GM06990 (cell line): ENCODE measurements at regions not wholly inside any gene's neighbourhood (a gene's known extent, or its start where the extent isn't known, plus 50 kb on each side); places are given as distances from the start of the nearest gene placed in this dataset.

Experiments used
- DNase-seq: peaks from one replicate; pipeline ENCODE4 v3.0.0-alpha.2; 2011; ENCODE audit not compliant: insufficient read length; ENCODE audit errors: extremely low read depth
- H3K27me3 ChIP-seq: replicated peaks from 2 replicates; pipeline ENCODE4 v1.6.0; 2011; ENCODE audit warnings: low read length; ENCODE audit not compliant: control insufficient read depth, insufficient read depth
- H3K36me3 ChIP-seq: 2 replicates; pipeline ENCODE4 v1.5.1; 2011; ENCODE audit warnings: low read length; ENCODE audit not compliant: control insufficient read depth, insufficient read depth
- H3K4me3 ChIP-seq: replicated peaks from 2 replicates; pipeline ENCODE4 v1.5.1; 2011; ENCODE audit warnings: low read depth, mild to moderate bottlenecking, control low read depth, low read length
- TF ChIP-seq, protein P1 (sequence below): IDR thresholded peaks from 2 replicates; pipeline ENCODE4 v1.5.1; 2011; ENCODE audit warnings: low read length, control low read depth, mild to moderate bottlenecking, inconsistent platforms; ENCODE audit not compliant: insufficient read depth, poor library complexity, severe bottlenecking

DNA sequence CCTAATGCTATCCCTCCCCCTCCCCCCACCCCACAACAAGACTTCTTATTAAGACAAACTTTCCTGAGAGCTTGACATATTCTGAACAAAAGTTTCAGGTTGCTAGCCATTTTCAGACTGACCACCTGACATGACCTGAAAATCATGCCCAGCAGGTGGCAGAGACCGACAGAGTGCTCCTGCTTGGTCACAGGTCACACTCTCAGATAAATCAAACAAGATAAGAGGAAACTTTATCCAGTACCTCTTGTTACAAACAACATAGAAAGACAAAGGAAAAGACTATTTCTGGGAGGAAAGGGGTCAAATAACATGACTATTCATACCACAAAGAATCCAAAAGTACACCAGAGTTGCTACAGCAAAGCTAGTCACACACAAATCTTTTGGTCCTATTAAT, 107.4 kb downstream of the TMEM200C start:
- no peak overlapping the region for H3K4me3 ChIP-seq
- TF ChIP-seq, protein P1, sequence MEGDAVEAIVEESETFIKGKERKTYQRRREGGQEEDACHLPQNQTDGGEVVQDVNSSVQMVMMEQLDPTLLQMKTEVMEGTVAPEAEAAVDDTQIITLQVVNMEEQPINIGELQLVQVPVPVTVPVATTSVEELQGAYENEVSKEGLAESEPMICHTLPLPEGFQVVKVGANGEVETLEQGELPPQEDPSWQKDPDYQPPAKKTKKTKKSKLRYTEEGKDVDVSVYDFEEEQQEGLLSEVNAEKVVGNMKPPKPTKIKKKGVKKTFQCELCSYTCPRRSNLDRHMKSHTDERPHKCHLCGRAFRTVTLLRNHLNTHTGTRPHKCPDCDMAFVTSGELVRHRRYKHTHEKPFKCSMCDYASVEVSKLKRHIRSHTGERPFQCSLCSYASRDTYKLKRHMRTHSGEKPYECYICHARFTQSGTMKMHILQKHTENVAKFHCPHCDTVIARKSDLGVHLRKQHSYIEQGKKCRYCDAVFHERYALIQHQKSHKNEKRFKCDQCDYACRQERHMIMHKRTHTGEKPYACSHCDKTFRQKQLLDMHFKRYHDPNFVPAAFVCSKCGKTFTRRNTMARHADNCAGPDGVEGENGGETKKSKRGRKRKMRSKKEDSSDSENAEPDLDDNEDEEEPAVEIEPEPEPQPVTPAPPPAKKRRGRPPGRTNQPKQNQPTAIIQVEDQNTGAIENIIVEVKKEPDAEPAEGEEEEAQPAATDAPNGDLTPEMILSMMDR, result no peak
- H3K27me3 ChIP-seq, result no peaks in the 10 kb centered on the region
- DNase-seq, result no peak
- H3K36me3 ChIP-seq, result no peaks in the 10 kb centered on the region

DNA sequence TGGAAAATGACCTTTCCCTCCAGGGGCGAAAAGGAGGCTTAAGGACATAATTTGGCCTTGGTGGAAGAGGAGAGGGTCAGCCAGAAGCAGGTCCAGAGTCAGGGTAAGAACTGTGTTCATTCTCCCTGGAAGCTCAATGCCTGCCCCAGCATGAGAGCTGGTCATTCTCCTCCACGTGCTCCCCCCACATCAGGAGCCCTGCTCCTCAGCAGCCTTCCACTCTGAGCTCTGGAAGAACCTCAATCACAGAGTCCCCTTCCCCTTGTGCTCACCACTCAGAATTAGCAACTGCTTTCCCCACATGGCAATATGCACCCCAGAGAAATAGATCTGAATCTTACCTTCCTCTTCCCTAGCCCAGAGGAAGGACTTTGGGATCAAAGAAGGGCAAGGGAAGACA, 115.4 kb downstream of the TMEM200C start:
- TF ChIP-seq, protein P1, result no peak
- H3K36me3 ChIP-seq, result no peaks in the 10 kb centered on the region
- no peak overlapping the region for H3K4me3 ChIP-seq
- DNase-seq, result no peak
- H3K27me3 ChIP-seq, result no peaks in the 10 kb centered on the region

GRCh38 chr18:5772306-5773105, 122.8 kb downstream of the TMEM200C start:
- H3K4me3 ChIP-seq, result no peak overlapping the region
- TF ChIP-seq, protein P1, result no peak
- H3K36me3 ChIP-seq, result no peaks in the 10 kb centered on the region
- DNase-seq, result no peak
- peaks cover 4% of the 10 kb centered on the region for H3K27me3 ChIP-seq

DNA sequence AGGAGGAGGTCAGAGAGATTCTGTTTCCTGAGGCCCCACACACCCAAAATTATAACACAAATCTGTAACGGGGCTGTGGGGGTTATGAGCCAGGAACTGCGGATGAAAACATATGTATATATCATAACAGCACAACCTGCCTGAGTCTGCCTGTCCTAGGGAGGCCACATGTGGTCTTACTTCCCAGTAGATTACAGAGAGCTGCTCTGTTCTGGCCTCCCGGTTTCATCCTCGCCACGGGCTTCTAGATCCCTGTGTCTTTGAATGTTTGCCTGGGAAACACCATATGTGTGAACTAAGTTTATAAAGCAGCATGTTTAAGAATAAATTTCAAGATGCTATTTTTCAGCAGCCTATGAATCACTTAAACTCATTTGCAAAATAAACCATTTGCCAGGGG, 124.0 kb downstream of the TMEM200C start:
- TF ChIP-seq, protein P1, result no peak

GRCh38 chr18:5770176-5770575, 125.1 kb downstream of the TMEM200C start:
- no peak overlapping the region for H3K4me3 ChIP-seq
- no peak for DNase-seq
- peaks cover 4% of the 10 kb centered on the region for H3K27me3 ChIP-seq
- TF ChIP-seq, protein P1, result no peak
- no peaks in the 10 kb centered on the region for H3K36me3 ChIP-seq

More for the DNA sequence above, 124.0 kb downstream of the TMEM200C start:
- Histone ChIP-seq H3K36me3 (no peaks in the 10 kb centered on the region), H3K4me3 (no peak overlapping the region), H3K27me3 (peaks cover 4% of the 10 kb centered on the region)
- no peak for DNase-seq
